Chondrocyte (in vitro differentiated cells): ENCODE measurements at regions not wholly inside any gene's neighbourhood (a gene's known extent, or its start where the extent isn't known, plus 50 kb on each side); places are given as distances from the start of the nearest gene placed in this dataset.

ENCODE experiments used
- DNase-seq: peaks from one replicate; pipeline ENCODE4 v3.0.0; 2021; ENCODE audit warnings: mixed read lengths, low spot score
- H3K27ac Mint-ChIP-seq: one replicate; pipeline ENCODE4 v1.8.0; 2021; ENCODE audit warnings: mild to moderate bottlenecking, moderate library complexity, mixed read lengths; ENCODE audit not compliant: unreplicated experiment
- H3K27me3 Mint-ChIP-seq: 2 replicates; pipeline ENCODE4 v1.8.0; 2021; ENCODE audit warnings: low read depth, mixed read lengths
- H3K36me3 Mint-ChIP-seq: 2 replicates; pipeline ENCODE4 v1.8.0; 2021; ENCODE audit warnings: low read depth, mixed read lengths
- H3K4me1 Mint-ChIP-seq: 2 replicates; pipeline ENCODE4 v1.8.0; 2021; ENCODE audit warnings: low read depth, mild to moderate bottlenecking, mixed read lengths
- H3K4me3 Mint-ChIP-seq: one replicate; pipeline ENCODE4 v1.8.0; 2021; ENCODE audit warnings: mild to moderate bottlenecking, moderate library complexity, mixed read lengths; ENCODE audit not compliant: unreplicated experiment
- H3K9me3 Mint-ChIP-seq: 2 replicates; pipeline ENCODE4 v1.8.0; 2021; ENCODE audit warnings: low read depth, mixed read lengths
- CTCF ChIP-seq: fragments of 200-600 bp; sonication (generic); IDR thresholded peaks from 2 replicates; pipeline ENCODE4 v1.5.0; 2021; ENCODE audit warnings: antibody characterized with exemption, mild to moderate bottlenecking, moderate library complexity

DNA sequence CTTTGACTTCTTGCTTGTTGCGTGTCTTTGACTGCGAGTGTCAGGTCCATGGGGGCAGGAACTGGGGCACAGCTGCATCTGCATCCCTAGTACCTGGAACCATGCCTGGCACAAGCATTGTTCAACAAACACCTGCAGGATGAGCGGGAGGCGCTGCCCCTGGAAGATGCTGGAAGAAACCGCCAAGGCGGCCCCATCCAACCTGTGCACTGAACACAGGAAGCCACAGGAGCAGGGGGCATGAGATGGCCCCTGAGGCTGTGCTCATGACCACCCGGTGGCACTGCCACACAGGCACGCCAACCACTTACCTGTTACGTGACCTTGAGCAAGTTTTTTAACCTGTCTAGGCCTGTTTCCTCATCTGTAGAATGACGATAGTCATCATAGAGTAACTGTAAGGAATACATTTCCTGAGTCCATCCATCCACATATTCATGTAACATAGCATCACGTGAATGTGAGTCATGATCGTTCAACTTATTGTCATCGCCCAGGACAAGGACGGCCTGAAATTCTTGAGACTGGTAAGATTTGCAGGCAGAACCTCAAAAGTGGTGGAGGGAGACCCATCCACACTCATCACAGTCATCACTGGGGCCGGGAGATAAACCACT, 374.2 kb downstream of the PREX1 start:
- Mint-ChIP-seq H3K9me3 (no peaks in the 10 kb centered on the region), H3K4me3 (no peak overlapping the region), H3K27ac (no peak overlapping the region), H3K36me3 (no peaks in the 10 kb centered on the region), H3K4me1 (peaks cover 13% of the 10 kb centered on the region), H3K27me3 (peaks cover 25% of the 10 kb centered on the region)
- no peak for TF ChIP-seq CTCF
- no peak for DNase-seq

DNA sequence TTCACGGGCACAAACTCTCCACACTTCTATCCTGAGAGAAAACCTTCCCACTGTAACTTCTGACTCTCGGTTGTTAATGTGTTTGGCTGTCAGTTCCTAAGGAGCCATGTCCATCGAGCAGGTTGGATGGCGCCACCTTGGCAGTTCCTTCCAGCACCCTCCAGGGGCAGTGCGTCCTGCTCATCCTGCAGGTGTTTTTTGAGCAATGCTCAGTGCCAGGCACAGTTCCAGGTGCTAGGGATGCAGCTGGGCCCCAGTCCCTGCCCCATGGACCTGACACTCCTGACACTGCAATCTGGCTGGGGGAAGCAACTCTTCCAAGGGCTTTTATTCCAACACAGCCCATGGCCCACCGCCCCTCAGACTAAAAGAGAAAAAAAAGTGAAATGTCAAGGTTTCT, 376.4 kb downstream of the PREX1 start:
- peaks cover 13% of the 10 kb centered on the region for H3K4me1 Mint-ChIP-seq
- no peak for TF ChIP-seq CTCF
- no peak for DNase-seq
- peaks cover 32% of the 10 kb centered on the region for H3K27me3 Mint-ChIP-seq
- H3K9me3 Mint-ChIP-seq: peaks cover 1% of the 10 kb centered on the region
- H3K27ac Mint-ChIP-seq: no peak overlapping the region
- no peak overlapping the region for H3K4me3 Mint-ChIP-seq
- H3K36me3 Mint-ChIP-seq: no peaks in the 10 kb centered on the region

- H3K36me3 Mint-ChIP-seq: peaks cover 2% of the 10 kb centered on the region
- H3K4me1 Mint-ChIP-seq: peaks cover 5% of the 10 kb centered on the region
- no peak for DNase-seq
- no peak overlapping the region for H3K27ac Mint-ChIP-seq
- H3K9me3 Mint-ChIP-seq: peaks cover 10% of the 10 kb centered on the region
- TF ChIP-seq CTCF: peak; percentile 15
- peaks cover 16% of the 10 kb centered on the region for H3K27me3 Mint-ChIP-seq
- no peak overlapping the region for H3K4me3 Mint-ChIP-seq
Observed at GRCh38 chr20:48448666-48449600, 378.9 kb downstream of the PREX1 start.

DNA sequence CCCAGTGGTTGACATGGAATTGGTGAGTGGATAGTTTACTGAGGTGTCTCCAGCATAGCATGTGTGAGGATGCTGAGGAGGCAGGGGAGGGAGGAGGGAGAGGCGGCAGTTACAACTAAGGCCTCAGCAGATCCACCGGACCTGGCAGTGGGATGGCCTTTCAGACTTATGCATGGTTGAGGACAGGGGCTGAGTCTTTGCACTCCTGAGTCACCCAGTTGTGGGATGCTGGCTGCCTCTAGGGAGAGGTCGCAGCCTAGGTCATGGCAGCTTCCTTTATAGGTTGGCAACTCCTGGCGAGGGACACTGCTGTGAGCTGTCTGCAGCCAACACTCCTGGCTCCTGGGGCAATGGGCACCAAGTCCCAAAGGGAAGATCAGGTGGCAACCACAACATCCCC, 380.3 kb downstream of the PREX1 start:
- Mint-ChIP-seq H3K36me3 (peaks cover 2% of the 10 kb centered on the region), H3K4me1 (peaks cover 5% of the 10 kb centered on the region), H3K4me3 (no peak overlapping the region), H3K27ac (no peak overlapping the region), H3K27me3 (peaks cover 9% of the 10 kb centered on the region), H3K9me3 (peaks cover 14% of the 10 kb centered on the region)
- TF ChIP-seq CTCF: no peak
- DNase-seq: no peak

- no peak for DNase-seq
- Mint-ChIP-seq H3K4me1 (peaks cover 5% of the 10 kb centered on the region), H3K4me3 (no peak overlapping the region), H3K27me3 (peaks cover 10% of the 10 kb centered on the region), H3K36me3 (peaks cover 2% of the 10 kb centered on the region), H3K9me3 (peaks cover 14% of the 10 kb centered on the region), H3K27ac (no peak overlapping the region)
- TF ChIP-seq CTCF: no peak
Observed at GRCh38 chr20:48445827-48446226, 382.0 kb downstream of the PREX1 start.
